ENCODE measurements at regions not wholly inside any gene's neighbourhood (a gene's known extent, or its start where the extent isn't known, plus 50 kb on each side); places are given as distances from the start of the nearest gene placed in this dataset.

GRCh38 chr13:107852072-107852471 lies 363.3 kb downstream of the LIG4 start:
- no peak for DNase-seq (ENCODE audit: low spot score)
- no peak for ATAC-seq
- Mint-ChIP-seq H3K9me3 (no peaks in the 10 kb centered on the region), H3K27me3 (ENCODE audit: low read depth) (no peaks in the 10 kb centered on the region), H3K4me3 (no peak overlapping the region), H3K36me3 (no peaks in the 10 kb centered on the region), H3K27ac (no peak overlapping the region), H3K4me1 (peaks cover 11% of the 10 kb centered on the region)
- ChIA-PET CTCF (no interaction called here), POLR2A (no interaction called here)
- TF ChIP-seq SMAD3 (CRISPR knock-in tag; IDR thresholded peaks at IDR 0.05; ENCODE audit: borderline replicate concordance), result no peak
- no peak for TF ChIP-seq CREM (CRISPR knock-in tag; IDR thresholded peaks at IDR 0.05)
- TF ChIP-seq AR (CRISPR knock-in tag; IDR thresholded peaks at IDR 0.05), result no peak
- TF ChIP-seq FOXP4 (CRISPR knock-in tag; IDR thresholded peaks at IDR 0.05), result no peak
- no peak for TF ChIP-seq SMAD4 (CRISPR knock-in tag; IDR thresholded peaks at IDR 0.05)
- no peak for TF ChIP-seq ERG (CRISPR knock-in tag; IDR thresholded peaks at IDR 0.05)
- TF ChIP-seq NFYB (CRISPR knock-in tag; conservative IDR thresholded peaks at IDR 0.05; ENCODE audit: low read depth), result no peak
- TF ChIP-seq ATF3 (CRISPR knock-in tag; conservative IDR thresholded peaks at IDR 0.05), result no peak
- no peak for TF ChIP-seq CBFB (CRISPR knock-in tag; IDR thresholded peaks at IDR 0.05; ENCODE audit: low read depth)
- no peak for TF ChIP-seq SOX15 (CRISPR knock-in tag; IDR thresholded peaks at IDR 0.05)
- no peak for TF ChIP-seq ZBTB21 (CRISPR knock-in tag; IDR thresholded peaks at IDR 0.05; ENCODE audit: borderline replicate concordance)
- no peak for TF ChIP-seq ZSCAN18 (CRISPR knock-in tag; IDR thresholded peaks at IDR 0.05)
- TF ChIP-seq ZNF532 (CRISPR knock-in tag; IDR thresholded peaks at IDR 0.05; ENCODE audit: borderline replicate concordance), result no peak
- no peak for TF ChIP-seq CDX4 (CRISPR knock-in tag; IDR thresholded peaks at IDR 0.05; ENCODE audit: borderline replicate concordance)
- TF ChIP-seq NR3C1 (CRISPR knock-in tag; conservative IDR thresholded peaks at IDR 0.05; ENCODE audit: low read depth), result no peak
- TF ChIP-seq AFF4 (CRISPR knock-in tag; IDR thresholded peaks at IDR 0.05; ENCODE audit: borderline replicate concordance), result no peak
- no peak for TF ChIP-seq FOXK1 (CRISPR knock-in tag; IDR thresholded peaks at IDR 0.05)
- no peak for TF ChIP-seq ZNF671 (CRISPR knock-in tag; IDR thresholded peaks at IDR 0.05)
- no peak for TF ChIP-seq FOXP1 (CRISPR knock-in tag; IDR thresholded peaks at IDR 0.05; ENCODE audit: borderline replicate concordance)
